Erythroblast (primary cell): ENCODE measurements at regions not wholly inside any gene's neighbourhood (a gene's known extent, or its start where the extent isn't known, plus 50 kb on each side); places are given as distances from the start of the nearest gene placed in this dataset.

Experiments
- GATA1 ChIP-seq: IDR thresholded peaks from 2 replicates; pipeline ENCODE4 v1.6.1; 2011; ENCODE audit warnings: low read depth, mild to moderate bottlenecking, control low read depth, low read length, moderate library complexity
- POLR2A ChIP-seq: IDR thresholded peaks from 2 replicates; pipeline ENCODE4 v1.6.1; 2011; ENCODE audit warnings: mild to moderate bottlenecking, low read length

DNA sequence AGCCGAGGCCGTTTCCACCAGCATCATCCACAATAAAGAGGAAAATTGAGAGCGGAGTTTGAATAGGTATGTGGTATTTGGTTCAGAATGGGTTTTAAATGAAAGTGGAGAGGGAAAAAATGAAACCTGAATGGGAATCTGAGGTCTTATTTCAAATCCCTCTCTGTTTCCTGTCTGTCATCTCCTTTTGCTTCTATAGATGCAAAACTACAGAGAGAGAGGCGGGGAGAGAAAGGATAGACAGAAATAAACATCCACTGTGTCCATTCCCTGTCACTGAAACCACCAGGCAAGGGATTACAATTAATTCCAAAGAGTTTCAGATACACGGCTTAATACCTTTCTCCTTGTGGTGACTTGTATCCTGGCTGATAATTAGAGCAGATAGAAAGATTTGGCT is 102.3 kb downstream of the DAD1 start:
- TF ChIP-seq POLR2A: no peak
- TF ChIP-seq GATA1: no peak
